ENCODE measurements at regions not wholly inside any gene's neighbourhood (a gene's known extent, or its start where the extent isn't known, plus 50 kb on each side); places are given as distances from the start of the nearest gene placed in this dataset.

DNA sequence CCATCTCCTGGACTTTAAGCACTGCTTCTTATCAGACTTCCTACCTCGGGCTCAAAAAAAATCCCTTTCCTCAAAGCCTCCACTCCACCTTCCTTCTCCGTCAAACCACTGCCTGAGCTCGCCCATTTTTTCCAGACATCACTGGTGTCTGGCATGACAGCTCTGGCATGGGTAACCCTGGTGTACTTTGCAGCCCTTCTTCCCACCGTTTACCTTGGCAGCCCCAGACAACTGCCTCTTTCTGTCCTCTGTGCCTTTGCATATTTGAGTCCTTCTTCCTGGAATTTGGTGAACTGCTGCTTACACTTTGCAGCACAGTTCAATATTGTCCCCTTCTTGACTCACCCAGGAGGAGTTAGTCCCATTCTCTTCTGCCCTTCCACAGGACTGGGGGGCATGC is 144.6 kb upstream of the TBX20 start:
- TF ChIP-seq, protein P1, sequence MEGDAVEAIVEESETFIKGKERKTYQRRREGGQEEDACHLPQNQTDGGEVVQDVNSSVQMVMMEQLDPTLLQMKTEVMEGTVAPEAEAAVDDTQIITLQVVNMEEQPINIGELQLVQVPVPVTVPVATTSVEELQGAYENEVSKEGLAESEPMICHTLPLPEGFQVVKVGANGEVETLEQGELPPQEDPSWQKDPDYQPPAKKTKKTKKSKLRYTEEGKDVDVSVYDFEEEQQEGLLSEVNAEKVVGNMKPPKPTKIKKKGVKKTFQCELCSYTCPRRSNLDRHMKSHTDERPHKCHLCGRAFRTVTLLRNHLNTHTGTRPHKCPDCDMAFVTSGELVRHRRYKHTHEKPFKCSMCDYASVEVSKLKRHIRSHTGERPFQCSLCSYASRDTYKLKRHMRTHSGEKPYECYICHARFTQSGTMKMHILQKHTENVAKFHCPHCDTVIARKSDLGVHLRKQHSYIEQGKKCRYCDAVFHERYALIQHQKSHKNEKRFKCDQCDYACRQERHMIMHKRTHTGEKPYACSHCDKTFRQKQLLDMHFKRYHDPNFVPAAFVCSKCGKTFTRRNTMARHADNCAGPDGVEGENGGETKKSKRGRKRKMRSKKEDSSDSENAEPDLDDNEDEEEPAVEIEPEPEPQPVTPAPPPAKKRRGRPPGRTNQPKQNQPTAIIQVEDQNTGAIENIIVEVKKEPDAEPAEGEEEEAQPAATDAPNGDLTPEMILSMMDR (IDR thresholded peaks at IDR 0.05) = no peak
- no peak for TF ChIP-seq POLR2A (IDR thresholded peaks at IDR 0.05)
- intact Hi-C loops (cut with DNase I; ENCODE audit: low total_unique reads) = no loop called here
- DNase-seq (ENCODE audit: low spot score in 2 of 2) = no peak
- no peak overlapping the region for H3K4me3 ChIP-seq (ENCODE audit: low read depth, poor library complexity, severe bottlenecking)
- 61 to 63% methylated on average over 4 of the region's 4 CpGs for WGBS, 2 donors

DNA sequence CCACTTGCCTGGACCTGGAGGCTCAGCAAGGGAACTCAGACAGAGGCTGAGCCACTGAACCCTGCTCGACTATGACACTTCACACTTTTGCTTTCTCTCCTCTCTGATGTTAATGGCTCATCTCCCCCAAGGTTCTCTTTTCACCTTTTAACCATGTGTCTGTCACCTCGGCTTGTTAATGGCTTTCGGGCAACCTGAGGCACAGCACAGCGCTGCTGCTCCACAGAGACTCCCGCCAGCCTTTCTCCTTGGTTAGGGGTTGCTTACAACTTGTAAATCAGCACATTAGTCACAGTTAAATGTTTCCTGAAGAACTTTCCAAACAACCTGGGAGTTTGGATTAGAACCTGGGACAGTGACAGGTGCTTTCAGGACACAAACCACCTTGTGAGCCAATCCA is 136.2 kb upstream of the TBX20 start:
- intact Hi-C loops (cut with DNase I; ENCODE audit: low total_unique reads) = no loop called here
- no peak overlapping the region for H3K4me3 ChIP-seq (ENCODE audit: low read depth, poor library complexity, severe bottlenecking)
- WGBS, 2 donors = 77 to 80% methylated on average over 5 of the region's 5 CpGs
- TF ChIP-seq, protein P1 (IDR thresholded peaks at IDR 0.05) = no peak
- TF ChIP-seq POLR2A (IDR thresholded peaks at IDR 0.05) = no peak
- DNase-seq (ENCODE audit: low spot score in 2 of 2) = no peak

DNA sequence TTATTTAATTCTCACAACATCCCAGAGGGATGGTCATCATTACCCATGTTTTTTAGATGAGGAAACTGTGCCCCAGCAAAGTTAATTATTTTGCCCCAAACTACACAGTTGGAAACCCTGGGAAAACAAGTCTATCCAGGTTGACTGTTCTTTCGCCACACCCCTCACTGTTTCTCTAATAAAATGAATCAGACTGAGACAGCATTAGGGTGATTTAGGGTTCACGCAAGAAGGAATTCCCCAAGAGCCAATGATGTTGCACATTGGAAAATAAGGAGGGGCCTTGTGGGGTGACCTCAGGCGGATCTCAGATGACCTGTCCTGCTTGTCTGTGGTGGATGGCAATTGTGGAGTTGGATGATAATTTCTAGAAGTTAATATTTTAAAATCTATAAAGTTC is 135.7 kb upstream of the TBX20 start:
- H3K4me3 ChIP-seq (ENCODE audit: low read depth, poor library complexity, severe bottlenecking) = no peak overlapping the region
- no peak for DNase-seq (ENCODE audit: low spot score in 2 of 2)
- WGBS, 2 donors = 62 to 66% methylated on average over 3 of the region's 3 CpGs
- intact Hi-C loops (cut with DNase I; ENCODE audit: low total_unique reads) = no loop called here
- TF ChIP-seq, protein P1 (IDR thresholded peaks at IDR 0.05) = no peak
- no peak for TF ChIP-seq POLR2A (IDR thresholded peaks at IDR 0.05)

DNA sequence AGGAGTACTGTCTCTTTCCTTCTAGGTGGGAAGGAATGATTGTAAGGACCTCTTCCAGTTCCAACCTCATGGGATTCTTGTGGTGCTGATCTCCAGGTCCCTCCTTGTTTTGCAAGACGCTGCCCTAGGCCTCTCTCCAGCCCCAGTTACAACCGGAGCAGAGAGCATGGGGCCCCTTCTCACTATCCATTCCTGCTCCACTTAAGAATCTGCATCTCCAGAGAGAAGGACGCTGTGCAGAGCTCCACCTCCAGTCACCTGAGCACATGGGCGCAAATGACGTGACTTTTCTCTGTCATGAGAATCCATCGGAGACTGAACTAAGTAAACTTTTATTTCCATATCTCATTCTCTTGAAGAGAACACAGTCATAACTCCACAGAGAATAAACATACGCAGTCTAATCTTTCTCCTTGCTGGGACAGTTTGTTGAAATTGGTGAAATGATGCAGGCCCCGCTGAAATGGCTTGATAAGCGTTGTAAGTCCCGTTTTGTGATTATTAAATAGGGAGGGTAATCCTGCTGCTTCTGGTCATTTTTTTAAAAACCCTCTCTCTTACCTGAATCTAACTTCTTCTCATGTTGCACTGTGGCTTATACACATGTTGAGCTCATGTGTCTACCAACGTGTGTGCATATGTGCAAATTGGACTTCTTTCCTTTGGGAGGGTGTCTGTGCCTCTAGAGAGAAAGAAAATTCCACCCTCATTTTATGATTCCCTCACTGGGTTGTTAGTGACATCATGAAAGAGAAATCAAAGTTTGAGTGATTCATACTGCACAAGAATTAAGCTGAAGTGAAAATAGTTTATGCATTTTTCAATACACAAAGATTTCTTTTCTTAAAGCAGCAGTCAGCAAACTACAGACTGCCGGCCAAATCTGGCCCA is 133.2 kb upstream of the TBX20 start:
- WGBS, 2 donors = 84% methylated on average over 12 of the region's 12 CpGs
- intact Hi-C loops (cut with DNase I; ENCODE audit: low total_unique reads) = no loop called here
- DNase-seq (ENCODE audit: low spot score in 2 of 2) = no peak
- H3K4me3 ChIP-seq (ENCODE audit: low read depth, poor library complexity, severe bottlenecking) = no peak overlapping the region
- TF ChIP-seq, protein P1 (IDR thresholded peaks at IDR 0.05) = no peak
- no peak for TF ChIP-seq POLR2A (IDR thresholded peaks at IDR 0.05)

DNA sequence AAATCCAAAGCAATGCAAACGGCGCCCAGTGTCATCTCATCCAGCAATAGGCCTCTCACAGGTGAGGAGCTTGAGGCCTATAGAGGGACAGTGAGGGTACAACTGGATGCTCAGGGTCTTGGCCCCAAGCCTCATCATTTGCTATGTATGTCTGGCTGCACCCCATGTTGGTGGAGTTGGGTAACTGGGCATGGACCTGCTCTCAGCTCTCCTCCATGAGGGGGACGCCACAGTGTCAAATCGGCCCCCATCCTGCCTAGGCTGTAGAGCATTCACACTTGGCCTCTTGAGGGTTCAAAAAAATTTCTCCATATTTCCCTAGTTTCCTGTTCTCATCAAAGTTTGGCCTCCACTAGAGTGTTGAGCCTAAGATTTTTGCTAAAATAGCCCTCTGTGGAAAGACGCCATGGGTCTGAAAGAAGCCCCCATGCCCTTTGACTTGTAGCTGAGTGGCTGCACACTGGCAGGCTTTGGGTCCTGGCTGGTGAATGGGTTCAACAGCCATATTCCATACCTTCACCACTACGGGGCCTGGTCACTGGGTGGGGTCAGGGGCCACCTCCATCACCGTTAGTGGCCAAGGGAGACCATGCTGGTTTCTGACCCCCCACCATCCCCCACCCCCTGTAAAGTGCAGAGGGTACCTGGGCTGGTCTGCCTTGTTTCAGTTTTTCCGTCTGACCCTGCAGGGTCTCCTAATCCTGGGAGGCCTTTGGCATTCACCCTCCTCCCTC is 132.3 kb upstream of the TBX20 start:
- intact Hi-C loops (cut with DNase I; ENCODE audit: low total_unique reads) = no loop called here
- no peak for TF ChIP-seq POLR2A (IDR thresholded peaks at IDR 0.05)
- TF ChIP-seq, protein P1 (IDR thresholded peaks at IDR 0.05) = no peak
- no peak overlapping the region for H3K4me3 ChIP-seq (ENCODE audit: low read depth, poor library complexity, severe bottlenecking)
- WGBS, 2 donors = 91% methylated on average over 8 of the region's 8 CpGs
- DNase-seq (ENCODE audit: low spot score in 2 of 2) = no peak
